Mesenchymal stem cell (in vitro differentiated cells and primary cell): ENCODE measurements at regions not wholly inside any gene's neighbourhood (a gene's known extent, or its start where the extent isn't known, plus 50 kb on each side); places are given as distances from the start of the nearest gene placed in this dataset.

ENCODE experiments used
- DNase-seq: peaks from one replicate; pipeline ENCODE4 v3.0.0-alpha.2; 2013
- H2AFZ ChIP-seq: one replicate; pipeline ENCODE4 v1.6.1; 2013; ENCODE audit warnings: low read depth, mild to moderate bottlenecking, control low read depth, inconsistent platforms, low read length, moderate library complexity
- H2AK5ac ChIP-seq: 2 replicates; pipeline ENCODE4 v1.6.1; 2013; ENCODE audit warnings: low read length, moderate library complexity, mild to moderate bottlenecking, inconsistent platforms; ENCODE audit not compliant: severe bottlenecking
- H2BK120ac ChIP-seq: one replicate; pipeline ENCODE4 v1.6.1; 2013; ENCODE audit warnings: low read depth, mild to moderate bottlenecking, inconsistent platforms, low read length, moderate library complexity
- H2BK12ac ChIP-seq, 2 experiments: one replicate each; pipeline ENCODE4 v1.6.1; 2013; ENCODE audit warnings: inconsistent platforms in 2 of 2, low read length in 2 of 2, mild to moderate bottlenecking in 2 of 2, moderate library complexity in 2 of 2, control low read depth in 1 of 2
- H2BK15ac ChIP-seq: one replicate; pipeline ENCODE4 v1.6.1; 2013; ENCODE audit warnings: mild to moderate bottlenecking, low read depth, inconsistent platforms; ENCODE audit not compliant: poor library complexity, severe bottlenecking
- H2BK5ac ChIP-seq: 2 replicates; pipeline ENCODE4 v1.6.1; 2013; ENCODE audit warnings: low read depth, mild to moderate bottlenecking, low read length, control low read depth, inconsistent platforms; ENCODE audit not compliant: poor library complexity, severe bottlenecking
- H3K14ac ChIP-seq, 2 experiments: one replicate each; pipeline ENCODE4 v1.6.1; 2013; ENCODE audit warnings: inconsistent platforms in 2 of 2, low read length in 2 of 2, control low read depth in 1 of 2, mild to moderate bottlenecking in 1 of 2, moderate library complexity in 1 of 2
- H3K18ac ChIP-seq, 2 experiments: one replicate each; pipeline ENCODE4 v1.6.1; 2013; ENCODE audit warnings: inconsistent platforms in 2 of 2, low read length in 2 of 2, control low read depth in 1 of 2, low read depth in 1 of 2, mild to moderate bottlenecking in 1 of 2
- H3K23ac ChIP-seq, 2 experiments: one replicate each; pipeline ENCODE4 v1.6.1; 2013; ENCODE audit warnings: inconsistent platforms in 2 of 2, low read length in 2 of 2, mild to moderate bottlenecking in 2 of 2, moderate library complexity in 2 of 2, control low read depth in 1 of 2
- H3K27ac ChIP-seq: 2 replicates; pipeline ENCODE4 v1.5.1; 2013; ENCODE audit warnings: mild to moderate bottlenecking, moderate library complexity, low read length, control low read depth, inconsistent platforms; ENCODE audit not compliant: poor library complexity, severe bottlenecking
- H3K27me3 ChIP-seq, 2 experiments: 2 replicates each; pipeline versions ENCODE4 v1.6.1 to v1.7.0; 2013; ENCODE audit warnings: low read length in 2 of 2, mild to moderate bottlenecking in 2 of 2, moderate library complexity in 2 of 2, control low read depth in 1 of 2, inconsistent platforms in 1 of 2; ENCODE audit not compliant: control insufficient read depth in 1 of 2, insufficient read depth in 1 of 2
- H3K36me3 ChIP-seq, 2 experiments: 2 replicates each; pipeline versions ENCODE4 v1.6.1 to v1.7.0; 2013; ENCODE audit warnings: low read length in 2 of 2, control low read depth in 1 of 2, inconsistent platforms in 1 of 2, low read depth in 1 of 2, mild to moderate bottlenecking in 1 of 2; ENCODE audit not compliant: insufficient read depth in 2 of 2, control insufficient read depth in 1 of 2
- H3K4ac ChIP-seq, 2 experiments: one replicate each; pipeline ENCODE4 v1.6.1; 2013; ENCODE audit warnings: inconsistent platforms in 2 of 2, low read length in 2 of 2, mild to moderate bottlenecking in 2 of 2, moderate library complexity in 2 of 2, control low read depth in 1 of 2, low read depth in 1 of 2
- H3K4me1 ChIP-seq: 2 replicates; pipeline ENCODE4 v1.6.1; 2013; ENCODE audit warnings: low read depth, low read length, control low read depth; ENCODE audit not compliant: control insufficient read depth, insufficient read depth
- H3K4me2 ChIP-seq: 2 replicates; pipeline ENCODE4 v1.6.1; 2013; ENCODE audit warnings: low read length, mild to moderate bottlenecking, inconsistent platforms; ENCODE audit not compliant: poor library complexity, severe bottlenecking
- H3K4me3 ChIP-seq, 2 experiments: 2 replicates each; pipeline versions ENCODE4 v1.5.1 to v1.7.0; 2013; ENCODE audit warnings: low read length in 2 of 2, mild to moderate bottlenecking in 2 of 2, control low read depth in 1 of 2, low read depth in 1 of 2; ENCODE audit not compliant: insufficient read depth in 1 of 2
- H3K79me1 ChIP-seq: replicated peaks from 2 replicates; pipeline ENCODE4 v1.6.1; 2013; ENCODE audit warnings: mild to moderate bottlenecking, control low read depth, low read length, inconsistent platforms; ENCODE audit not compliant: poor library complexity, severe bottlenecking
- H3K9ac ChIP-seq: 2 replicates; pipeline ENCODE4 v1.7.0; 2013; ENCODE audit warnings: mild to moderate bottlenecking, low read length, moderate library complexity
- H3K9me3 ChIP-seq: 2 replicates; pipeline ENCODE4 v1.7.0; 2013; ENCODE audit warnings: mild to moderate bottlenecking, low read length; ENCODE audit not compliant: control insufficient read depth
- H4K8ac ChIP-seq: one replicate; pipeline ENCODE4 v1.6.1; 2013; ENCODE audit warnings: inconsistent platforms, mild to moderate bottlenecking, low read length, moderate library complexity
- H4K91ac ChIP-seq: one replicate; pipeline ENCODE4 v1.6.1; 2013; ENCODE audit warnings: mild to moderate bottlenecking, low read length, inconsistent platforms
- WGBS: methylation state at CpG from one replicate; pipeline ENCODE4 v1.1.7; 2013; ENCODE audit warnings: mixed read lengths; 5-methylcytosine and 5-hydroxymethylcytosine counted together

DNA sequence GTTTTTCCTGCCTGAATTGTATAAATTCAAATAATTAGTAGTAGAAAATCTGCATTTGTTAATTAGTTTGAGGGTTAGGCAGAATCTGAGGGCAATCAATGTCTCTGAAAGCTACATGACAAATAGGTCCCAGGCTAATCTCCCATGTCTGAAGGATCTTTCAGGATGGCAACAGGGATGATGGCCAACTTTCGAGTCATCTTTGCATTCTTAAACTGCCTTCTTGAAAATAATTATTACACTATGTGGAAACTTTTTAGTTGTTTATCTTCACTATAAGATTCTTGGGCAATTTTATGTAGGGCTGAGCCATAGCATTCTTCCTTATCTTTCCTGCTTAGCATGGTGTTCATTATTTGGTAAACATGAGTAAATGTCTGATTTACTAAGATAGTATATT lies 490.3 kb upstream of the EPHA5 start:
- Histone ChIP-seq H2BK5ac (no peak overlapping the region), H3K79me1 (no peaks in the 10 kb centered on the region), H3K4me3 (no peak overlapping the region), H3K4me2 (no peak overlapping the region), H2BK12ac (no peak overlapping the region), H3K23ac (no peak overlapping the region), H3K14ac (no peak overlapping the region), H3K9me3 (peaks cover 22% of the 10 kb centered on the region), H4K8ac (no peak overlapping the region), H3K27me3 (no peaks in the 10 kb centered on the region), H2BK120ac (no peak overlapping the region), H2BK15ac (no peak overlapping the region), H3K9ac (no peak overlapping the region), H3K4ac (no peak overlapping the region), H4K91ac (no peak overlapping the region), H3K27ac (no peak overlapping the region), H2AK5ac (no peak overlapping the region), H3K36me3 (no peaks in the 10 kb centered on the region), H3K4me1 (no peaks in the 10 kb centered on the region), H2AFZ (no peak overlapping the region), H3K18ac (no peak overlapping the region)
- no CpG with 5 or more reads among the region's 1 CpG for WGBS
- DNase-seq: peak; percentile 14

- Histone ChIP-seq H3K79me1 (no peaks in the 10 kb centered on the region), H3K27ac (no peak overlapping the region), H2BK5ac (no peak overlapping the region), H3K23ac (no peak overlapping the region), H4K8ac (no peak overlapping the region), H4K91ac (no peak overlapping the region), H2AFZ (no peak overlapping the region), H2BK15ac (no peak overlapping the region), H3K4me3 (no peak overlapping the region), H3K9me3 (no peaks in the 10 kb centered on the region), H3K14ac (no peak overlapping the region), H3K27me3 (no peaks in the 10 kb centered on the region), H2AK5ac (no peak overlapping the region), H2BK12ac (no peak overlapping the region), H3K9ac (no peak overlapping the region), H3K18ac (no peak overlapping the region), H3K4me2 (no peak overlapping the region), H3K36me3 (no peaks in the 10 kb centered on the region), H3K4ac (no peak overlapping the region), H3K4me1 (no peaks in the 10 kb centered on the region), H2BK120ac (no peak overlapping the region)
- DNase-seq: no peak
Observed at GRCh38 chr4:66157594-66157993, 487.3 kb upstream of the EPHA5 start.

DNA sequence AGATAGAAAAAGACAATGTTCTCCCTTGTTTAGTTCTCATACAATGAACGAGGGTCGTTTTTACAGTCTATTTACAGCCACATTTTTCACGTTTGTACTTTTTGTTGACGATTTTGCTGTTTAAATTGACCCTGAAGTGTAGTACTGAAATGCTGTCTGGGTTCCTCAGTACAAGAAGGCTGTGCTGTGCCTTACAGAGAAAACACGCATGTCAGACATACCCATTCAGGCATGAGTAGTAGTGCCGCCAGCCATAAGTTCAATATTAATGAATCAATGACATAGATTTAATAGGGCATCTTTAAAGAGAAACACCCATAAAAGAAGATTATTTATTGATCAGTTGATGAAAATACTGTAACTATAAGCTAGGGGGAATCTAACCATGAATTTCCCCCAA lies 459.8 kb upstream of the EPHA5 start:
- Histone ChIP-seq H4K91ac (no peak overlapping the region), H2BK5ac (no peak overlapping the region), H3K14ac (no peak overlapping the region), H2AK5ac (no peak overlapping the region), H3K27ac (no peak overlapping the region), H2BK15ac (no peak overlapping the region), H2BK12ac (no peak overlapping the region), H3K23ac (no peak overlapping the region), H2BK120ac (no peak overlapping the region), H3K4me2 (no peak overlapping the region), H3K36me3 (no peaks in the 10 kb centered on the region), H3K9me3 (no peaks in the 10 kb centered on the region), H3K27me3 (no peaks in the 10 kb centered on the region), H3K4ac (no peak overlapping the region), H3K79me1 (no peaks in the 10 kb centered on the region), H3K4me3 (no peak overlapping the region), H4K8ac (no peak overlapping the region), H3K9ac (no peak overlapping the region), H2AFZ (no peak overlapping the region), H3K18ac (no peak overlapping the region), H3K4me1 (no peaks in the 10 kb centered on the region)
- WGBS: 87% methylated on average over 4 of the region's 6 CpGs
- DNase-seq: no peak

DNA sequence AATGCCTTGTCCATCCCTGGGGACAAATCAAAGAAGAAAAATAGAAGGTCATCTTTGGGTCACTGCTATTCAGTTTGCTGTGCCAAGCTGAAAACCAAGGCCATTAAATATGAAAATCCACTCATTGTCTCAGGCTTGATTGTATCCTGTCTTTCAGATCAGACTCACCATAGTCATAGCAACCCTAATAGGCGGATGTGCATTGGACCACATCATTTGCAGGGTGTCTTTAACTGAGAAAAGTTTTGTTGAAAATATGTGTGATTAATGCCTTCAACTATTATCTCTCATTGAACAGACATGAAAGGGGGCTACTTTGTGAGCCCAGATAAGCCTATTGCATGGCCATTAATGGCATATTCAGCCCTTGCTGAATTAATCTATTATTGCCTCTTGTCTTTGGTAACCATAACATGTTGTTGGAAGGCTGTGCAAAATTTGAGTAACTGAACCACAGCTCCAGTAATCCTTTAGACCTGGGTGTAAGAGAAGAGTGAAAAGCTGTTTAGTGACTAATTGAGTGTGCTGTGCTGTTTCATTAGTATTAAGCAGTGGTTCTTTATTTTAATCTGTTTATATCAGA lies 453.6 kb upstream of the EPHA5 start:
- H3K36me3 ChIP-seq: no peaks in the 10 kb centered on the region
- no peak overlapping the region for H2BK120ac ChIP-seq
- no peak overlapping the region for H3K4me3 ChIP-seq
- no peak overlapping the region for H3K4me2 ChIP-seq
- no peak for DNase-seq
- no peak overlapping the region for H4K91ac ChIP-seq
- no peak overlapping the region for H3K4ac ChIP-seq
- no peaks in the 10 kb centered on the region for H3K4me1 ChIP-seq
- H2AK5ac ChIP-seq: no peak overlapping the region
- H2BK15ac ChIP-seq: no peak overlapping the region
- no peak overlapping the region for H3K9ac ChIP-seq
- no peak overlapping the region for H3K23ac ChIP-seq
- H3K79me1 ChIP-seq: no peaks in the 10 kb centered on the region
- no peak overlapping the region for H2AFZ ChIP-seq
- H3K18ac ChIP-seq: no peak overlapping the region
- H3K27ac ChIP-seq: no peak overlapping the region
- H3K27me3 ChIP-seq: no peaks in the 10 kb centered on the region
- no peak overlapping the region for H3K14ac ChIP-seq
- no peak overlapping the region for H2BK12ac ChIP-seq
- H2BK5ac ChIP-seq: no peak overlapping the region
- H4K8ac ChIP-seq: no peak overlapping the region
- WGBS: no CpG with 5 or more reads among the region's 1 CpG
- H3K9me3 ChIP-seq: no peaks in the 10 kb centered on the region
